C4-2B (cell line): ENCODE measurements at regions not wholly inside any gene's neighbourhood (a gene's known extent, or its start where the extent isn't known, plus 50 kb on each side); places are given as distances from the start of the nearest gene placed in this dataset.

Experiments
- ZFX ChIP-seq: fragments of 450-650 bp; IDR thresholded peaks from 2 replicates; pipeline ENCODE4 v1.6.1; 2017
- TF ChIP-seq, protein P1 (sequence below): fragments of 450-650 bp; conservative IDR thresholded peaks from 2 replicates; pipeline ENCODE4 v1.5.1; 2017; ENCODE audit warnings: mild to moderate bottlenecking

DNA sequence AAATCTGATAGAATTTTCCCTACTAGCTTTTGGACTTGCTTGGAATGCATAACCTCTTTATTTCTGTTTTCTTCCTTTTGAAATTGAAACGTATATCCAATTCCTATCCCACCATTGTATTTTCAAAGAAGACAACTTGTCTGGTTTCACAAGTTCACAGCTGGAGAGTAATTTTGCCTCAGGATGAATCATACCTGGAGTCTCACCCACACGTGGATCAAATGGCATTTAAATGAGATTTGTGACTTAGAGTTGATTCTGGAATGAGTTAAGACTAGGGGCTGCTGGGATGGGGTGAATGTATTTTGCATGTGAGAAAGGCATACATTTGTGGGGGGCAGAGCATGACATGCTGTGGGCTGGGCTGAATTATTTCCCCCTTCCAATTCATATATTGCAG, 516.5 kb upstream of the MGAT4C start:
- TF ChIP-seq, protein P1, sequence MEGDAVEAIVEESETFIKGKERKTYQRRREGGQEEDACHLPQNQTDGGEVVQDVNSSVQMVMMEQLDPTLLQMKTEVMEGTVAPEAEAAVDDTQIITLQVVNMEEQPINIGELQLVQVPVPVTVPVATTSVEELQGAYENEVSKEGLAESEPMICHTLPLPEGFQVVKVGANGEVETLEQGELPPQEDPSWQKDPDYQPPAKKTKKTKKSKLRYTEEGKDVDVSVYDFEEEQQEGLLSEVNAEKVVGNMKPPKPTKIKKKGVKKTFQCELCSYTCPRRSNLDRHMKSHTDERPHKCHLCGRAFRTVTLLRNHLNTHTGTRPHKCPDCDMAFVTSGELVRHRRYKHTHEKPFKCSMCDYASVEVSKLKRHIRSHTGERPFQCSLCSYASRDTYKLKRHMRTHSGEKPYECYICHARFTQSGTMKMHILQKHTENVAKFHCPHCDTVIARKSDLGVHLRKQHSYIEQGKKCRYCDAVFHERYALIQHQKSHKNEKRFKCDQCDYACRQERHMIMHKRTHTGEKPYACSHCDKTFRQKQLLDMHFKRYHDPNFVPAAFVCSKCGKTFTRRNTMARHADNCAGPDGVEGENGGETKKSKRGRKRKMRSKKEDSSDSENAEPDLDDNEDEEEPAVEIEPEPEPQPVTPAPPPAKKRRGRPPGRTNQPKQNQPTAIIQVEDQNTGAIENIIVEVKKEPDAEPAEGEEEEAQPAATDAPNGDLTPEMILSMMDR, result no peak
- no peak for TF ChIP-seq ZFX
